CD14-positive monocyte (primary cell): ENCODE measurements at regions not wholly inside any gene's neighbourhood (a gene's known extent, or its start where the extent isn't known, plus 50 kb on each side); places are given as distances from the start of the nearest gene placed in this dataset.

Experiments
- DNase-seq, 3 donors: peaks; one replicate each; pipeline ENCODE4 v3.0.0-alpha.2; 2011 to 2022
- H2AFZ ChIP-seq: 2 replicates; pipeline ENCODE4 v1.6.0; 2012; ENCODE audit warnings: mild to moderate bottlenecking, low read depth, low read length, inconsistent platforms; ENCODE audit not compliant: insufficient read depth, poor library complexity, severe bottlenecking
- H3K27ac ChIP-seq, 2 donors: 1 replicate in 1 of 2; 2 replicates in 1 of 2; pipeline ENCODE4 v1.5.1; 2012 to 2013; ENCODE audit warnings: low read length in 2 of 2, control low read depth in 1 of 2, inconsistent platforms in 1 of 2, low read depth in 1 of 2, mild to moderate bottlenecking in 1 of 2
- H3K27me3 ChIP-seq, 2 donors: one replicate each; pipeline versions ENCODE4 v1.6.0 to v1.6.1; 2011 to 2013; ENCODE audit warnings: low read length in 2 of 2; ENCODE audit not compliant: control insufficient read depth in 2 of 2, insufficient read depth in 2 of 2
- H3K36me3 ChIP-seq, 2 donors: replicated peaks in 1 of 2; 1 replicate in 1 of 2; 2 replicates in 1 of 2; pipeline versions ENCODE4 v1.5.1 to v1.6.1; 2012 to 2013; ENCODE audit warnings: low read length in 2 of 2, control low read depth in 1 of 2, inconsistent platforms in 1 of 2, mild to moderate bottlenecking in 1 of 2; ENCODE audit not compliant: insufficient read depth in 2 of 2, control insufficient read depth in 1 of 2
- H3K4me1 ChIP-seq, 2 donors: 1 replicate in 1 of 2; 2 replicates in 1 of 2; pipeline versions ENCODE4 v1.5.1 to v1.6.1; 2012 to 2013; ENCODE audit warnings: low read length in 2 of 2, control low read depth in 1 of 2, inconsistent platforms in 1 of 2, mild to moderate bottlenecking in 1 of 2, moderate library complexity in 1 of 2; ENCODE audit not compliant: insufficient read depth in 2 of 2, control insufficient read depth in 1 of 2
- H3K4me2 ChIP-seq: replicated peaks from 2 replicates; pipeline ENCODE3; 2012; ENCODE audit warnings: low read length, moderate library complexity, mild to moderate bottlenecking; ENCODE audit not compliant: poor library complexity, severe bottlenecking; ENCODE audit errors: extremely low read depth
- H3K4me3 ChIP-seq, 3 experiments: fragments of 200-600 bp in 1 of 3; sonication (generic) in 1 of 3; replicated peaks in 1 of 3; 1 replicate in 2 of 3; 2 replicates in 1 of 3; pipeline ENCODE4 v1.5.1; 2011 to 2013; ENCODE audit warnings: low read length in 3 of 3, mild to moderate bottlenecking in 3 of 3, control low read depth in 2 of 3, low read depth in 2 of 3, inconsistent platforms in 1 of 3, moderate library complexity in 1 of 3
- H3K79me2 ChIP-seq: 2 replicates; pipeline ENCODE4 v1.6.0; 2012; ENCODE audit warnings: mild to moderate bottlenecking, control low read depth, inconsistent platforms, low read length, moderate library complexity; ENCODE audit not compliant: insufficient read depth
- H3K9ac ChIP-seq: 2 replicates; pipeline ENCODE4 v1.6.0; 2017; ENCODE audit warnings: low read length, mild to moderate bottlenecking; ENCODE audit not compliant: insufficient read depth, poor library complexity, severe bottlenecking
- H3K9me3 ChIP-seq, 2 donors: replicated peaks in 1 of 2; 1 replicate in 1 of 2; 2 replicates in 1 of 2; pipeline versions ENCODE4 v1.5.1 to v1.6.1; 2012 to 2013; ENCODE audit warnings: low read length in 2 of 2, control low read depth in 1 of 2; ENCODE audit not compliant: control insufficient read depth in 1 of 2, insufficient read depth in 1 of 2
- H4K20me1 ChIP-seq: 2 replicates; pipeline ENCODE4 v1.6.0; 2012; ENCODE audit warnings: mild to moderate bottlenecking, low read length, control low read depth, moderate library complexity; ENCODE audit not compliant: insufficient read depth
- H3K27ac Mint-ChIP-seq, 7 donors: one replicate each; pipeline ENCODE4 v1.8.0; 2020; ENCODE audit warnings: mild to moderate bottlenecking in 7 of 7, mixed read lengths in 7 of 7, moderate library complexity in 6 of 7, inconsistent platforms in 2 of 7
- H3K27me3 Mint-ChIP-seq, 3 donors: one replicate each; pipeline ENCODE4 v1.8.0; 2021 to 2022; ENCODE audit warnings: low read depth in 3 of 3, mild to moderate bottlenecking in 3 of 3, mixed read lengths in 3 of 3, moderate library complexity in 3 of 3, inconsistent platforms in 1 of 3
- H3K36me3 Mint-ChIP-seq, 2 donors: one replicate each; pipeline ENCODE4 v1.8.0; 2020; ENCODE audit warnings: mixed read lengths in 2 of 2, inconsistent platforms in 1 of 2, mild to moderate bottlenecking in 1 of 2
- H3K4me1 Mint-ChIP-seq: one replicate; pipeline ENCODE4 v1.8.0; 2020; ENCODE audit warnings: mild to moderate bottlenecking, mixed read lengths
- H3K4me3 Mint-ChIP-seq, 2 donors: one replicate each; pipeline ENCODE4 v1.8.0; 2020; ENCODE audit warnings: mild to moderate bottlenecking in 2 of 2, mixed read lengths in 2 of 2, moderate library complexity in 1 of 2
- H3K9me3 Mint-ChIP-seq, 7 donors: one replicate each; pipeline ENCODE4 v1.8.0; 2020 to 2022; ENCODE audit warnings: mixed read lengths in 7 of 7, mild to moderate bottlenecking in 6 of 7, moderate library complexity in 6 of 7, inconsistent platforms in 2 of 7
- WGBS: methylation state at CpG from one replicate; pipeline ENCODE4 v1.1.5; 2013; ENCODE audit warnings: missing lambda C conversion rate; ENCODE audit not compliant: insufficient coverage; 5-methylcytosine and 5-hydroxymethylcytosine counted together
- intact Hi-C, 2 donors: fragments of 100-400 bp; cut with micrococcal nuclease; formaldehyde crosslinking; loops; one replicate each; pipeline versions ENCODE4 v1.15.0 to v1.15.1; 2023
- TF ChIP-seq, protein P1 (sequence below): fragments of 200-600 bp; IDR thresholded peaks from one replicate; pipeline ENCODE4 v1.8.0; 2022; ENCODE audit warnings: antibody characterized with exemption, mild to moderate bottlenecking

DNA sequence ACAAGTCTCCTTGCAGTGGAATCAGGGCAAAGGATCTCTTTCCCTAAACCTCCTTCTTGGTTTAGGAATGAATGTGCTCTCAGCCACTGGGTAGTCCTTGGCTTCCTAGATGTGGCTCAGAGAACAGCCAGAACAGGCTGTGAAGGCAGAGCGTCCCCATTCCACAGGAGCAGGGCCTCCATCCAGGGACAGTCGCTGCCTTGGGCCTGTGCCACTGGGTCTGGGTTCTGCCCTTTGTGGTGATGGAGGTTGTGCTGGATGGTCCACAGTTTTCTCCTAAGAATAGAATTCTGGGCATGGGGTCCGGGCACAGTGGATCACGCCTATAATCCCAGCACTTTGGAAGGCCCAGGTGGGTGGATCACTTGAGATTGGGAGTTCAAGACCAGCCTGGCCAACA lies 516.5 kb upstream of the RAB6C start:
- intact Hi-C loops = no loop called here
- no peak overlapping the region for H3K4me2 ChIP-seq
- TF ChIP-seq, protein P1, sequence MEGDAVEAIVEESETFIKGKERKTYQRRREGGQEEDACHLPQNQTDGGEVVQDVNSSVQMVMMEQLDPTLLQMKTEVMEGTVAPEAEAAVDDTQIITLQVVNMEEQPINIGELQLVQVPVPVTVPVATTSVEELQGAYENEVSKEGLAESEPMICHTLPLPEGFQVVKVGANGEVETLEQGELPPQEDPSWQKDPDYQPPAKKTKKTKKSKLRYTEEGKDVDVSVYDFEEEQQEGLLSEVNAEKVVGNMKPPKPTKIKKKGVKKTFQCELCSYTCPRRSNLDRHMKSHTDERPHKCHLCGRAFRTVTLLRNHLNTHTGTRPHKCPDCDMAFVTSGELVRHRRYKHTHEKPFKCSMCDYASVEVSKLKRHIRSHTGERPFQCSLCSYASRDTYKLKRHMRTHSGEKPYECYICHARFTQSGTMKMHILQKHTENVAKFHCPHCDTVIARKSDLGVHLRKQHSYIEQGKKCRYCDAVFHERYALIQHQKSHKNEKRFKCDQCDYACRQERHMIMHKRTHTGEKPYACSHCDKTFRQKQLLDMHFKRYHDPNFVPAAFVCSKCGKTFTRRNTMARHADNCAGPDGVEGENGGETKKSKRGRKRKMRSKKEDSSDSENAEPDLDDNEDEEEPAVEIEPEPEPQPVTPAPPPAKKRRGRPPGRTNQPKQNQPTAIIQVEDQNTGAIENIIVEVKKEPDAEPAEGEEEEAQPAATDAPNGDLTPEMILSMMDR = no peak
- no peaks in the 10 kb centered on the region for H3K79me2 ChIP-seq
- Mint-ChIP-seq H3K4me3 (no peak overlapping the region), H3K27me3 (peaks cover 0 to 2% (median 0%) of the 10 kb centered on the region in 3 donors), H3K4me1 (peaks cover 3% of the 10 kb centered on the region), H3K9me3 (peaks cover 8 to 20% (median 10%) of the 10 kb centered on the region in 7 donors), H3K27ac (no peak overlapping the region), H3K36me3 (no peaks in the 10 kb centered on the region)
- H3K9ac ChIP-seq = no peak overlapping the region
- peaks cover 0 to 21% of the 10 kb centered on the region in 2 donors for H3K9me3 ChIP-seq
- DNase-seq = no peak
- no peak overlapping the region for H3K4me3 ChIP-seq
- H3K27ac ChIP-seq = no peak overlapping the region
- no peaks in the 10 kb centered on the region for H3K4me1 ChIP-seq
- 100% methylated on average over 1 of the region's 4 CpGs for WGBS
- no peaks in the 10 kb centered on the region for H3K36me3 ChIP-seq
- H3K27me3 ChIP-seq = no peaks in the 10 kb centered on the region
- H4K20me1 ChIP-seq = no peaks in the 10 kb centered on the region
- H2AFZ ChIP-seq = no peak overlapping the region

DNA sequence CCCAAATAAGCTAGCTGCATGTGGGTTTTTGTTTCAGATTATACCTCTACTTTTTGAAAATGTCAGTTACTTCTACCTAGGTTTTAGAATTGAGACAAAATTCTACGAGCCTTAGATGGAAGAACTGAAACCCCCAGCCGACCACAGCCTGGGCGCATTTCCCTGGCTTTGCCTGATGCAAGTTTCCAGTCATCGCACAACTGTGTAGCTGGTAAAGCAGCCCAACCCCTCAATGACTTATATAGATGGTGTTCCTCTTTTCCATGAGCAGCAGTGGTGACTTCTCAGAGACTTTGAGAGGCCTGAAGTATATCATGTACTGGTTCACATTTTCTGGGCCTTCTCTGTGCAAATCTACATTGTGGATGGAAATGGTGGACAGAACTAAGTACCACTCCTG lies 515.4 kb upstream of the RAB6C start:
- intact Hi-C loops = no loop called here
- H3K4me1 Mint-ChIP-seq = peaks cover 3% of the 10 kb centered on the region
- peaks cover 8 to 20% (median 10%) of the 10 kb centered on the region in 7 donors for H3K9me3 Mint-ChIP-seq
- no peak for DNase-seq
- Histone ChIP-seq H3K9me3 (peaks cover 0 to 21% of the 10 kb centered on the region in 2 donors), H3K4me3 (no peak overlapping the region), H3K27me3 (no peaks in the 10 kb centered on the region), H3K27ac (no peak overlapping the region), H3K4me2 (no peak overlapping the region), H3K9ac (no peak overlapping the region), H4K20me1 (no peaks in the 10 kb centered on the region), H2AFZ (no peak overlapping the region), H3K4me1 (no peaks in the 10 kb centered on the region), H3K79me2 (no peaks in the 10 kb centered on the region), H3K36me3 (no peaks in the 10 kb centered on the region)
- no peaks in the 10 kb centered on the region for H3K27me3 Mint-ChIP-seq
- H3K4me3 Mint-ChIP-seq = no peak overlapping the region
- WGBS = no CpG with 5 or more reads among the region's 4 CpGs
- H3K36me3 Mint-ChIP-seq = no peaks in the 10 kb centered on the region
- TF ChIP-seq, protein P1 = no peak
- H3K27ac Mint-ChIP-seq = peak overlapping the region in 2 of 7 donors; percentile 37 to 64
